ENCODE measurements at regions not wholly inside any gene's neighbourhood (a gene's known extent, or its start where the extent isn't known, plus 50 kb on each side); places are given as distances from the start of the nearest gene placed in this dataset.

DNA sequence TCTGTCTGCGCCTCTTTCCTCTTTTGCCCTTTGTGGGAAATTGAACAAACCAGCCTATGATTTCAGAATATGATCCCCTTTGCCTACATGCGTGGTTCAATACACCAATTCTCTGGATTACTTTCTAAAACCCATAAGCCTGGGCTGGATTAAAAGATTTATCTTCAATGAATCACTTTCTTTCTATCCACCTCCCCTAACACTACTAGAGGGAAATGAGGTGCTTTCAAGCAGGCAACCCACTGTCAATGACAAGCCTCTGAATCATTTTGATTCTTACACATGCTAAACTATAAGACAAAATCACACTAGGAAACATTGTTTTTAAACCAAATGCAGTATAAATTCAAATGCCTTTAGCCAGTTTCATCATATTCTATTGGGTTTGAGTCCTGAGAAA, 257.5 kb downstream of the AGTPBP1 start:
- CTCF ChIA-PET (ENCODE audit: low intra/inter-chr PET ratio), result no interaction called here
- H3K9me1 ChIP-seq (ENCODE audit: control insufficient read depth, insufficient read depth, low read length), result no peaks in the 10 kb centered on the region
- no peaks in the 10 kb centered on the region for H3K36me3 ChIP-seq (ENCODE audit: control insufficient read depth, insufficient read depth, low read length)
- ATAC-seq (no peak), DNase-seq (ENCODE audit: extremely low read depth in 1 of 4, low spot score in 3 of 4) (no peak), FAIRE-seq (no peak)
- H3K9me3 ChIP-seq (replicated peaks; ENCODE audit: control insufficient read depth, insufficient read depth, low read depth, low read length), result no peaks in the 10 kb centered on the region
- no peak overlapping the region for H2AFZ ChIP-seq (ENCODE audit: low read depth, low read length)
- in situ Hi-C loops (cut with MboI), result no loop called here
- POLR2A ChIA-PET, result no interaction called here
- no peaks in the 10 kb centered on the region; a peak in 1 of 5 replicates for H3K27me3 ChIP-seq (ENCODE audit: control insufficient read depth in 2 of 2, insufficient read depth in 2 of 2, low read length in 2 of 2)
- H3K4me2 ChIP-seq (ENCODE audit: insufficient read depth, low read length), result no peak overlapping the region
- no peaks in the 10 kb centered on the region for H4K20me1 ChIP-seq (replicated peaks; ENCODE audit: control insufficient read depth, insufficient read depth, low read length)
- BruUV-seq (replicated peaks), result no TSS peak
- no peak overlapping the region for H3K27ac ChIP-seq (ENCODE audit: extremely low read depth, low read depth, low read length)
- intact Hi-C loops (cut with micrococcal nuclease), result no loop called here
- 0% methylated on average over 2 of the region's 2 CpGs for WGBS (ENCODE audit: insufficient coverage, low coverage, missing lambda C conversion rate)
- no peaks in the 10 kb centered on the region for H3K79me2 ChIP-seq (ENCODE audit: control insufficient read depth, insufficient read depth, low read length)
- no peak overlapping the region for H3K4me3 ChIP-seq
- H3K4me1 ChIP-seq (replicated peaks in 1 of 2; ENCODE audit: control insufficient read depth in 2 of 2, insufficient read depth in 2 of 2, low read length in 2 of 2), result no peaks in the 10 kb centered on the region
- no peak overlapping the region for H3K9ac ChIP-seq (ENCODE audit: insufficient read depth in 1 of 2, low read depth in 2 of 2, low read length in 2 of 2)
- no peak for TF ChIP-seq NRF1 (conservative IDR thresholded peaks at IDR 0.05 in 1 of 2, IDR thresholded peaks at IDR 0.05 in 1 of 2)
- no peak for TF ChIP-seq EHMT2 (IDR thresholded peaks at IDR 0.05)
- TF ChIP-seq ZNF184 (CRISPR knock-in tag; IDR thresholded peaks at IDR 0.05), result no peak
- no peak for TF ChIP-seq OTX1 (CRISPR knock-in tag; IDR thresholded peaks at IDR 0.05)
- TF ChIP-seq TCFL5 (CRISPR knock-in tag; conservative IDR thresholded peaks at IDR 0.05), result no peak
- TF ChIP-seq EP400 (IDR thresholded peaks at IDR 0.05), result no peak
- TF ChIP-seq, protein P1, sequence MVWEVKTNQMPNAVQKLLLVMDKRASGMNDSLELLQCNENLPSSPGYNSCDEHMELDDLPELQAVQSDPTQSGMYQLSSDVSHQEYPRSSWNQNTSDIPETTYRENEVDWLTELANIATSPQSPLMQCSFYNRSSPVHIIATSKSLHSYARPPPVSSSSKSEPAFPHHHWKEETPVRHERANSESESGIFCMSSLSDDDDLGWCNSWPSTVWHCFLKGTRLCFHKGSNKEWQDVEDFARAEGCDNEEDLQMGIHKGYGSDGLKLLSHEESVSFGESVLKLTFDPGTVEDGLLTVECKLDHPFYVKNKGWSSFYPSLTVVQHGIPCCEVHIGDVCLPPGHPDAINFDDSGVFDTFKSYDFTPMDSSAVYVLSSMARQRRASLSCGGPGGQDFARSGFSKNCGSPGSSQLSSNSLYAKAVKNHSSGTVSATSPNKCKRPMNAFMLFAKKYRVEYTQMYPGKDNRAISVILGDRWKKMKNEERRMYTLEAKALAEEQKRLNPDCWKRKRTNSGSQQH (CRISPR knock-in tag; IDR thresholded peaks at IDR 0.05), result no peak
- TF ChIP-seq PHB2 (IDR thresholded peaks at IDR 0.05; ENCODE audit: low read depth), result no peak
- no peak for TF ChIP-seq TBL1XR1 (IDR thresholded peaks at IDR 0.05; ENCODE audit: low read length in 2 of 2)
- TF ChIP-seq NCOA2 (IDR thresholded peaks at IDR 0.05; ENCODE audit: partially characterized antibody in 2 of 2), result no peak
- TF ChIP-seq RCOR1 (IDR thresholded peaks at IDR 0.05; ENCODE audit: borderline replicate concordance in 1 of 2, low read depth in 2 of 2, low read length in 2 of 2), result no peak
- no peak for TF ChIP-seq DMBX1 (CRISPR knock-in tag; IDR thresholded peaks at IDR 0.05; ENCODE audit: borderline replicate concordance)
- TF ChIP-seq MCM7 (IDR thresholded peaks at IDR 0.05), result no peak
- no peak for TF ChIP-seq RAD51 (IDR thresholded peaks at IDR 0.05; ENCODE audit: borderline replicate concordance, low read depth)
- no peak for TF ChIP-seq MECOM (CRISPR knock-in tag; IDR thresholded peaks at IDR 0.05)
- no peak for TF ChIP-seq NFE2 (IDR thresholded peaks at IDR 0.05; ENCODE audit: low read depth)
- TF ChIP-seq KLF6 (CRISPR knock-in tag; IDR thresholded peaks at IDR 0.05; ENCODE audit: borderline replicate concordance), result no peak
- TF ChIP-seq PHF20 (IDR thresholded peaks at IDR 0.05; ENCODE audit: partially characterized antibody), result no peak
- TF ChIP-seq, protein P2, sequence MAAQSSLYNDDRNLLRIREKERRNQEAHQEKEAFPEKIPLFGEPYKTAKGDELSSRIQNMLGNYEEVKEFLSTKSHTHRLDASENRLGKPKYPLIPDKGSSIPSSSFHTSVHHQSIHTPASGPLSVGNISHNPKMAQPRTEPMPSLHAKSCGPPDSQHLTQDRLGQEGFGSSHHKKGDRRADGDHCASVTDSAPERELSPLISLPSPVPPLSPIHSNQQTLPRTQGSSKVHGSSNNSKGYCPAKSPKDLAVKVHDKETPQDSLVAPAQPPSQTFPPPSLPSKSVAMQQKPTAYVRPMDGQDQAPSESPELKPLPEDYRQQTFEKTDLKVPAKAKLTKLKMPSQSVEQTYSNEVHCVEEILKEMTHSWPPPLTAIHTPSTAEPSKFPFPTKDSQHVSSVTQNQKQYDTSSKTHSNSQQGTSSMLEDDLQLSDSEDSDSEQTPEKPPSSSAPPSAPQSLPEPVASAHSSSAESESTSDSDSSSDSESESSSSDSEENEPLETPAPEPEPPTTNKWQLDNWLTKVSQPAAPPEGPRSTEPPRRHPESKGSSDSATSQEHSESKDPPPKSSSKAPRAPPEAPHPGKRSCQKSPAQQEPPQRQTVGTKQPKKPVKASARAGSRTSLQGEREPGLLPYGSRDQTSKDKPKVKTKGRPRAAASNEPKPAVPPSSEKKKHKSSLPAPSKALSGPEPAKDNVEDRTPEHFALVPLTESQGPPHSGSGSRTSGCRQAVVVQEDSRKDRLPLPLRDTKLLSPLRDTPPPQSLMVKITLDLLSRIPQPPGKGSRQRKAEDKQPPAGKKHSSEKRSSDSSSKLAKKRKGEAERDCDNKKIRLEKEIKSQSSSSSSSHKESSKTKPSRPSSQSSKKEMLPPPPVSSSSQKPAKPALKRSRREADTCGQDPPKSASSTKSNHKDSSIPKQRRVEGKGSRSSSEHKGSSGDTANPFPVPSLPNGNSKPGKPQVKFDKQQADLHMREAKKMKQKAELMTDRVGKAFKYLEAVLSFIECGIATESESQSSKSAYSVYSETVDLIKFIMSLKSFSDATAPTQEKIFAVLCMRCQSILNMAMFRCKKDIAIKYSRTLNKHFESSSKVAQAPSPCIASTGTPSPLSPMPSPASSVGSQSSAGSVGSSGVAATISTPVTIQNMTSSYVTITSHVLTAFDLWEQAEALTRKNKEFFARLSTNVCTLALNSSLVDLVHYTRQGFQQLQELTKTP (IDR thresholded peaks at IDR 0.05; ENCODE audit: low read depth in 1 of 2, partially characterized antibody in 2 of 2), result no peak
